Heart left ventricle (tissue), 16 donors: ENCODE measurements at regions not wholly inside any gene's neighbourhood (a gene's known extent, or its start where the extent isn't known, plus 50 kb on each side); places are given as distances from the start of the nearest gene placed in this dataset.

Experiments
- ATAC-seq, 4 donors: fragments of 200-7000 bp; cut with Tn5 transposase; one replicate each; pipeline ENCODE4 v1.9.1; 2020 to 2022; ENCODE audit warnings: moderate library complexity in 4 of 4, mild to moderate bottlenecking in 3 of 4, moderate number of reproducible peaks in 1 of 4
- DNase-seq, 5 donors: peaks; one replicate each; pipeline ENCODE4 v3.0.0-alpha.2; 2020
- H3K27ac ChIP-seq, 12 donors: fragments of 200-600 bp; sonication (generic) in 4 of 12; one replicate each; pipeline versions ENCODE4 v1.5.0 to v1.8.0; 2016 to 2022; ENCODE audit warnings: mild to moderate bottlenecking in 2 of 12
- H3K27me3 ChIP-seq, 9 donors: fragments of 200-600 bp; sonication (generic) in 2 of 9; one replicate each; pipeline versions ENCODE4 v1.5.1 to v1.8.0; 2016 to 2022; ENCODE audit warnings: mild to moderate bottlenecking in 3 of 9
- H3K36me3 ChIP-seq, 9 donors: fragments of 200-600 bp; sonication (generic) in 2 of 9; one replicate each; pipeline versions ENCODE4 v1.5.0 to v1.8.0; 2018 to 2022; ENCODE audit warnings: mild to moderate bottlenecking in 2 of 9
- H3K4me1 ChIP-seq, 12 donors: fragments of 200-600 bp; sonication (generic) in 4 of 12; one replicate each; pipeline versions ENCODE4 v1.5.0 to v1.8.0; 2016 to 2022; ENCODE audit warnings: mild to moderate bottlenecking in 3 of 12
- H3K4me3 ChIP-seq, 12 donors: fragments of 200-600 bp; sonication (generic) in 4 of 12; one replicate each; pipeline versions ENCODE4 v1.5.0 to v1.8.0; 2017 to 2022; ENCODE audit warnings: mild to moderate bottlenecking in 9 of 12, moderate library complexity in 4 of 12
- H3K9me3 ChIP-seq, 12 donors: fragments of 200-600 bp; sonication (generic) in 4 of 12; one replicate each; pipeline versions ENCODE4 v1.5.0 to v1.8.0; 2016 to 2022; ENCODE audit warnings: mild to moderate bottlenecking in 1 of 12
- POLR2A ChIP-seq, 2 donors: fragments of 450-650 bp; IDR thresholded peaks; one replicate each; pipeline ENCODE4 v1.6.1; 2017; ENCODE audit warnings: antibody characterized with exemption in 2 of 2, mild to moderate bottlenecking in 2 of 2, moderate library complexity in 2 of 2
- WGBS, 4 donors: extraction: QIAGEN DNeasy Blood & Tissue Kit in 2 of 4; methylation state at CpG; one replicate each; pipeline versions ENCODE4 v1.1.5 to v1.1.7; 2013 to 2018; 5-methylcytosine and 5-hydroxymethylcytosine counted together
- intact Hi-C, 10 donors: fragments of 100-400 bp; cut with DNase I; formaldehyde crosslinking; loops; one replicate each; pipeline versions ENCODE4 v1.11.1 to v1.14.2; 2022
- TF ChIP-seq, protein P1 (sequence below), 12 donors: fragments of 200-600 bp; sonication (generic) in 4 of 12; IDR thresholded peaks; one replicate each; pipeline versions ENCODE4 v1.5.0 to v1.8.0; 2018 to 2022; ENCODE audit warnings: antibody characterized with exemption in 12 of 12, mild to moderate bottlenecking in 5 of 12
- donor health status: ischemic (EF 13 %, LVEDD 7.1; RV severe dilation, severe dysfunction).
- donor health status: healthy with polysubstance abuse.
- donor health status: DM: no; HTN: yes; CAD: no.
- donor health status: DM: no; HTN: no; CAD: no.
- donor health status: ischemic (EF 25% LVEDD 6.9; RV normal size, moderate dysfunction).
- donor health status: ischemic (EF 25% LVEDD 5.7; RV mildly dilated, moderate dysfunction).
- donor health status: healthy.
- donor health status: DM: yes; HTN: yes; CAD: no.
- donor health status: ischemic (EF 35%, LVEDD 5.7; RV mildly dilated, moderate dysfunction).
- donor health status: nonischemic (EF 11% LVEDD 7.7; RV severe dilation, severe dysfunction).
- donor health status: DM: yes; HTN: yes; CAD: no.
- donor health status: PGD.
- donor health status: ischemic (EF 29% LVEDD 5.4; RV normal size, mild dysfunction).
- donor health status: nonischemic (EF 23%, LVEDD 6.1; RV moderate dilation, normal function).

DNA sequence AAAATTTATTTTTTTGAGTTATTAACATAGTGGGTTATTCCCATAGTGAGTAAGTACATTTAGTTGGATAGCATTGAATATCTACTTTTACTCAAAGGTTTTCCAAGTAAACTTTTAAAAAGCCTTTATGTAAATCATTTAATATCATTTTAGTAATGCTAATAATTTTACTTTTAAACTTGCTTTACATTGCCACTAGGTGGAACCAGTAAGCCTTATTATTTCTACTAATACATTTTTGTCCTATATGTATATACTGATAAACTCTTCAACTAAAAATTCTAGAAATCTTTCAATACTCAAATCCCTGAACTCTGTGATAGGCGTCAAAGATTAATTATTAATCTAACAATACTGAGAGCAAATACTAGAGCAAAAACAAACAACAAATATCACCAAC lies 1709.2 kb upstream of the PCDH20 start:
- no peak for DNase-seq
- no peak for TF ChIP-seq POLR2A (IDR thresholded peaks at IDR 0.05)
- TF ChIP-seq, protein P1, sequence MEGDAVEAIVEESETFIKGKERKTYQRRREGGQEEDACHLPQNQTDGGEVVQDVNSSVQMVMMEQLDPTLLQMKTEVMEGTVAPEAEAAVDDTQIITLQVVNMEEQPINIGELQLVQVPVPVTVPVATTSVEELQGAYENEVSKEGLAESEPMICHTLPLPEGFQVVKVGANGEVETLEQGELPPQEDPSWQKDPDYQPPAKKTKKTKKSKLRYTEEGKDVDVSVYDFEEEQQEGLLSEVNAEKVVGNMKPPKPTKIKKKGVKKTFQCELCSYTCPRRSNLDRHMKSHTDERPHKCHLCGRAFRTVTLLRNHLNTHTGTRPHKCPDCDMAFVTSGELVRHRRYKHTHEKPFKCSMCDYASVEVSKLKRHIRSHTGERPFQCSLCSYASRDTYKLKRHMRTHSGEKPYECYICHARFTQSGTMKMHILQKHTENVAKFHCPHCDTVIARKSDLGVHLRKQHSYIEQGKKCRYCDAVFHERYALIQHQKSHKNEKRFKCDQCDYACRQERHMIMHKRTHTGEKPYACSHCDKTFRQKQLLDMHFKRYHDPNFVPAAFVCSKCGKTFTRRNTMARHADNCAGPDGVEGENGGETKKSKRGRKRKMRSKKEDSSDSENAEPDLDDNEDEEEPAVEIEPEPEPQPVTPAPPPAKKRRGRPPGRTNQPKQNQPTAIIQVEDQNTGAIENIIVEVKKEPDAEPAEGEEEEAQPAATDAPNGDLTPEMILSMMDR (IDR thresholded peaks at IDR 0.05) = peak in 7 of 12 donors; percentile 14 to 35 (median 27)
- 27 to 53% (median 36%) methylated on average over 1 of the region's 1 CpG for WGBS, 4 donors
- no peaks in the 10 kb centered on the region for H3K9me3 ChIP-seq
- no peaks in the 10 kb centered on the region for H3K27me3 ChIP-seq
- H3K36me3 ChIP-seq = no peaks in the 10 kb centered on the region
- no peaks in the 10 kb centered on the region for H3K4me1 ChIP-seq
- ATAC-seq = no peak
- no peak overlapping the region for H3K27ac ChIP-seq
- intact Hi-C loops = no loop called here
- H3K4me3 ChIP-seq = no peak overlapping the region

DNA sequence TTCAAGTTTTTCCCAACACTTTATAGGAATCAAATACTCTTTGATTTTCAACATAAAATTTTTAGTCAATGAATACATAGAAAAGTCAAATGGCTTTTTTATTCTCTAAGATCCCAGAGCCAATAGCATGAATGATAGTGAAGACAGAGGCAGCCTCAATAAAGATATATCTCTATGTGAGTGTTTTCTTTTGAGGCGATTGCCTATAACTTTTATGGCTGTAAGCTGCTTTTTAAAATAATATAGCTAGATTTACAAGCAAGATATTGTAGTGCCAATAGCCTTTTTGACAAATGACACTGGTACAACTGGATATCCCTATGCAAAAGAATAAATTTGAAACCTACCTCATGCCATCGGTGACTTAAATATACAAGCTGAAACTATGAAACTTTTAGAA lies 1705.2 kb upstream of the PCDH20 start:
- H3K4me3 ChIP-seq = no peak overlapping the region
- H3K27me3 ChIP-seq = no peaks in the 10 kb centered on the region
- intact Hi-C loops = no loop called here
- H3K4me1 ChIP-seq = no peaks in the 10 kb centered on the region
- WGBS, 4 donors = 87 to 95% (median 92%) methylated on average over 2 of the region's 2 CpGs
- no peak overlapping the region for H3K27ac ChIP-seq
- no peaks in the 10 kb centered on the region for H3K36me3 ChIP-seq
- DNase-seq (no peak), ATAC-seq (no peak)
- no peak for TF ChIP-seq POLR2A (IDR thresholded peaks at IDR 0.05)
- TF ChIP-seq, protein P1 (IDR thresholded peaks at IDR 0.05) = no peak
- H3K9me3 ChIP-seq = no peaks in the 10 kb centered on the region

DNA sequence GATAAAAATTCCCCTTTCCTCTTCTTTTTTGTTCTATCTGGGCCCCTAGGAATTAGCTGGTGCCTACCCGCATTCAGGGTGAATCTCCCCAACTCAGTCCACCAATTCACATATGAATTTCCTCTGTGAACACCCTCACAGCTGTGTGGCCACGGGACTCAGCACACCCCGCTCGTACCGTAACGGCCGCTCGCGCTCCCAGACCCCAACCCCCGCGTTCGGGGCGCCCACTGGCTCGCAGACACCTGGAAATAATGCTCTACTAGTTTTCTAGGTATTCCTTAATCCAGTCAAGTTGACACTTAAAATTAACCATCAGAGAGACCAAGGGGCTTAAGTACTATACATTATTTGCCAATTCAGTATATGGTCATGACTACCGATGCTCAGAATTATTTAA lies 1702.1 kb upstream of the PCDH20 start:
- Histone ChIP-seq H3K4me1 (no peaks in the 10 kb centered on the region), H3K9me3 (no peaks in the 10 kb centered on the region), H3K27ac (no peak overlapping the region), H3K27me3 (no peaks in the 10 kb centered on the region), H3K36me3 (no peaks in the 10 kb centered on the region), H3K4me3 (no peak overlapping the region)
- TF ChIP-seq, protein P1 (IDR thresholded peaks at IDR 0.05) = no peak
- TF ChIP-seq POLR2A (IDR thresholded peaks at IDR 0.05) = no peak
- ATAC-seq = no peak
- intact Hi-C loops = no loop called here
- DNase-seq = no peak
- WGBS, 4 donors = 90 to 94% (median 92%) methylated on average over 15 of the region's 15 CpGs

DNA sequence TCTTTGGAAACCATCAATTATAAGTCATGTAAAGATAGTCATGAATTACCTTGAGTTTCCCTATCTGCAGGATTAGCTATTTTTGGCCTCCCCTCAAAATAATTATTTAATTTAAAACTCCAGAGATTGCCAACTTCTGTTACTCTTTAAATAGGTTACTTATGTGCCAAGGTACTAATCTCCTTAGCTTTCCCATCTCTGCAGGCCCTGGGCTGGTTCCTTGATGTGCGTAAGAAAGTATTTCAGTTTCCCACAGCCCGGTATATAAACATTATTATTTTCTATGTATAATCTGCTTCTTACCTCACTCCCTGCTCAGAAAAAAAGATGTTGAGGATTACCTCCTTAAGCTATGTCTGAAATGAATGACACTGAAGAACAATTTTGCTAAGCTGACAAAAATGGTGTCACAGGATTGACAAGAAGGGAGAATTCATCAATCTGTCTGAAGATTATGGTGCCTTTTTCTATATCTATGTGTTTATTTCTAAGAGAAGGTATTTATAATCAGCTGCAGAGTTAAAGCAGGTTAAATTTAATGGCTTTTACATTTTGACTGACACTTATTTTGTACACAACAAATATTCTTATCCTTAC lies 1697.2 kb upstream of the PCDH20 start:
- TF ChIP-seq, protein P1 (IDR thresholded peaks at IDR 0.05) = no peak
- no peak for TF ChIP-seq POLR2A (IDR thresholded peaks at IDR 0.05)
- no peaks in the 10 kb centered on the region for H3K9me3 ChIP-seq
- H3K36me3 ChIP-seq = no peaks in the 10 kb centered on the region
- ATAC-seq (no peak), DNase-seq (no peak)
- no peak overlapping the region for H3K27ac ChIP-seq
- WGBS, 4 donors = 91 to 93% (median 92%) methylated on average over 2 of the region's 2 CpGs
- H3K4me1 ChIP-seq = no peaks in the 10 kb centered on the region
- no peak overlapping the region for H3K4me3 ChIP-seq
- H3K27me3 ChIP-seq = no peaks in the 10 kb centered on the region
- intact Hi-C loops = no loop called here
